ENCODE measurements at regions not wholly inside any gene's neighbourhood (a gene's known extent, or its start where the extent isn't known, plus 50 kb on each side); places are given as distances from the start of the nearest gene placed in this dataset.

DNA sequence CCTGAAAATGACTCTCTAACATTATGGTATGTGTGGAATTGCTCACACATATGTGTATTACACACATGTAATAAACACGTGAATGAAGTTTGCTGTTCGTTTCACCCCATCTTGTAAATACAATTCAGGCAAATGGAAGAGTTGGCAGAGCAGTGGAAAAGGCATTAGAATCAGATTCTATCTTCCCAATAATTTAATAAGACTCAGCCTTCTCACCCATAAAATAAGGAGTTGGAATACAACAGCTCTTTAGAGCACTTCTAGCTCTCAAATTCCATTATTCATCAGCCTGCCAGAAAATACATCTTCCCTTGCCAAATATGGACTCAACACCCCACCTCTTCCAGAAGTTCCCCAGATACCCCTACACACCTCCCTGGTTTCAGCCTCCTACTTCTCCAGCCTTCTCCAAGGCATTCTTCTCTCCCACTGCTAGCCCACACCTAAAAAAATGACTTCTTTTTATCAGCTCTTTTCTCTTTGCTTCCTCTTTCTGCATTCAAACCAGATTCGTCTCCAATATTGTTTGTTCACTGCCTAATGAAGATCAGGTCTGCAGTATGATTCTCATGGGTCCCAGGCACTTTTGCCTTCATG is 66.2 kb upstream of the DYRK2 start:
- FAIRE-seq, result no peak
- dilution Hi-C loops (cut with MboI; ENCODE audit: extremely low pct_ligation_motif_present, low sequenced_read_pairs), result no loop called here

DNA sequence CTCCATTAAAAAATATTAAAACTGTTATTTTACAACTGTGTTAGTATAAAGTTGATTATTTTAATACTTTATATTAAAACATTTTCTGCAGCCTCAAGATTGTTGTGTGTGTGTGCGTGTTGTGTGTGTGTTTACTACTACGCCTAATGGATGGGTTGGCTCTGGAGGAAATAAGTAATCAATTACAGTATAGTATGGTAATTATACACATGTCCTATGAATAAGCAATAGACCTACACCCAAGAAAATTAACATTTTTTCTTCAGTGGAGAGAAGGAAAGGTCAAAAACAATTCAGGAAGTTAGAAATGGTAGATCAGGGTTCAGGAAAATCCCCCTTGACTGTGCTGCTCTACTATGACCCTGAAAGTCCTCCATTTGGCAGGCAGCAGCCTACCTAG is 65.7 kb upstream of the DYRK2 start:
- Histone ChIP-seq H4K20me1 (replicated peaks; ENCODE audit: control insufficient read depth, extremely low read depth, insufficient read depth, low read length) (no peaks in the 10 kb centered on the region), H3K4me2 (ENCODE audit: insufficient read depth, low read length) (no peak overlapping the region), H3K4me3 (replicated peaks in 1 of 3; ENCODE audit: insufficient read depth in 1 of 3, low read depth in 1 of 3, low read length in 3 of 3) (no peak overlapping the region), H3K79me2 (ENCODE audit: control insufficient read depth, insufficient read depth, low read length) (no peaks in the 10 kb centered on the region), H3K36me3 (ENCODE audit: control insufficient read depth in 2 of 2, extremely low read depth in 1 of 2, insufficient read depth in 2 of 2, low read length in 2 of 2) (no peaks in the 10 kb centered on the region), H3K9me3 (replicated peaks; ENCODE audit: control insufficient read depth, insufficient read depth, low read length) (no peaks in the 10 kb centered on the region), H3K9ac (replicated peaks; ENCODE audit: extremely low read depth, insufficient read depth, low read length) (no peak overlapping the region), H2AFZ (ENCODE audit: low read depth, low read length) (no peak overlapping the region), H3K4me1 (ENCODE audit: control insufficient read depth, extremely low read depth, insufficient read depth, low read length) (no peaks in the 10 kb centered on the region), H3K27me3 (ENCODE audit: control insufficient read depth in 2 of 2, insufficient read depth in 2 of 2, low read length in 2 of 2) (no peaks in the 10 kb centered on the region), H3K9me1 (replicated peaks; ENCODE audit: control insufficient read depth, extremely low read depth, insufficient read depth, low read length) (no peaks in the 10 kb centered on the region), H3K27ac (ENCODE audit: insufficient read depth, low read depth, low read length) (no peak overlapping the region)
- FAIRE-seq (no peak), DNase-seq (ENCODE audit: low read depth, low spot score) (no peak)
- intact Hi-C loops (cut with micrococcal nuclease), result no loop called here
- ChIA-PET POLR2A (no interaction called here), CTCF (no interaction called here)
- TF ChIP-seq MYC (IDR thresholded peaks at IDR 0.05; ENCODE audit: low read depth, low read length) (no peak), EZH2 (IDR thresholded peaks at IDR 0.05; ENCODE audit: borderline replicate concordance, low read depth, low read length, severe bottlenecking) (no peak), POLR2A (IDR thresholded peaks at IDR 0.05; ENCODE audit: low read depth, low read length) (no peak), POLR2AphosphoS5 (IDR thresholded peaks at IDR 0.05; ENCODE audit: insufficient read depth, low read depth, low read length) (no peak), JUN (IDR thresholded peaks at IDR 0.05; ENCODE audit: borderline replicate concordance, insufficient read depth, insufficient read length, low read depth) (no peak)
- TF ChIP-seq, protein P1, sequence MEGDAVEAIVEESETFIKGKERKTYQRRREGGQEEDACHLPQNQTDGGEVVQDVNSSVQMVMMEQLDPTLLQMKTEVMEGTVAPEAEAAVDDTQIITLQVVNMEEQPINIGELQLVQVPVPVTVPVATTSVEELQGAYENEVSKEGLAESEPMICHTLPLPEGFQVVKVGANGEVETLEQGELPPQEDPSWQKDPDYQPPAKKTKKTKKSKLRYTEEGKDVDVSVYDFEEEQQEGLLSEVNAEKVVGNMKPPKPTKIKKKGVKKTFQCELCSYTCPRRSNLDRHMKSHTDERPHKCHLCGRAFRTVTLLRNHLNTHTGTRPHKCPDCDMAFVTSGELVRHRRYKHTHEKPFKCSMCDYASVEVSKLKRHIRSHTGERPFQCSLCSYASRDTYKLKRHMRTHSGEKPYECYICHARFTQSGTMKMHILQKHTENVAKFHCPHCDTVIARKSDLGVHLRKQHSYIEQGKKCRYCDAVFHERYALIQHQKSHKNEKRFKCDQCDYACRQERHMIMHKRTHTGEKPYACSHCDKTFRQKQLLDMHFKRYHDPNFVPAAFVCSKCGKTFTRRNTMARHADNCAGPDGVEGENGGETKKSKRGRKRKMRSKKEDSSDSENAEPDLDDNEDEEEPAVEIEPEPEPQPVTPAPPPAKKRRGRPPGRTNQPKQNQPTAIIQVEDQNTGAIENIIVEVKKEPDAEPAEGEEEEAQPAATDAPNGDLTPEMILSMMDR (IDR thresholded peaks at IDR 0.05; ENCODE audit: extremely low read depth in 1 of 2, insufficient read depth in 1 of 2, low read depth in 1 of 2, low read length in 2 of 2), result no peak
- no TSS peak for BruUV-seq (replicated peaks)
- dilution Hi-C loops (cut with MboI; ENCODE audit: extremely low pct_ligation_motif_present, low sequenced_read_pairs), result no loop called here

More for the DNA sequence above, 66.2 kb upstream of the DYRK2 start:
- Histone ChIP-seq H3K27ac (ENCODE audit: insufficient read depth, low read depth, low read length) (no peak overlapping the region), H3K4me2 (ENCODE audit: insufficient read depth, low read length) (no peak overlapping the region), H3K9ac (replicated peaks; ENCODE audit: extremely low read depth, insufficient read depth, low read length) (no peak overlapping the region), H4K20me1 (replicated peaks; ENCODE audit: control insufficient read depth, extremely low read depth, insufficient read depth, low read length) (no peaks in the 10 kb centered on the region), H3K79me2 (ENCODE audit: control insufficient read depth, insufficient read depth, low read length) (no peaks in the 10 kb centered on the region), H3K9me1 (replicated peaks; ENCODE audit: control insufficient read depth, extremely low read depth, insufficient read depth, low read length) (no peaks in the 10 kb centered on the region), H3K9me3 (replicated peaks; ENCODE audit: control insufficient read depth, insufficient read depth, low read length) (no peaks in the 10 kb centered on the region), H2AFZ (ENCODE audit: low read depth, low read length) (no peak overlapping the region), H3K4me3 (replicated peaks in 1 of 3; ENCODE audit: insufficient read depth in 1 of 3, low read depth in 1 of 3, low read length in 3 of 3) (no peak overlapping the region), H3K36me3 (ENCODE audit: control insufficient read depth in 2 of 2, extremely low read depth in 1 of 2, insufficient read depth in 2 of 2, low read length in 2 of 2) (no peaks in the 10 kb centered on the region), H3K4me1 (ENCODE audit: control insufficient read depth, extremely low read depth, insufficient read depth, low read length) (no peaks in the 10 kb centered on the region), H3K27me3 (ENCODE audit: control insufficient read depth in 2 of 2, insufficient read depth in 2 of 2, low read length in 2 of 2) (no peaks in the 10 kb centered on the region)
- ChIA-PET CTCF (no interaction called here), POLR2A (no interaction called here)
- intact Hi-C loops (cut with micrococcal nuclease), result no loop called here
- TF ChIP-seq POLR2AphosphoS5 (IDR thresholded peaks at IDR 0.05; ENCODE audit: insufficient read depth, low read depth, low read length) (no peak), MYC (IDR thresholded peaks at IDR 0.05; ENCODE audit: low read depth, low read length) (no peak), EZH2 (IDR thresholded peaks at IDR 0.05; ENCODE audit: borderline replicate concordance, low read depth, low read length, severe bottlenecking) (no peak), JUN (IDR thresholded peaks at IDR 0.05; ENCODE audit: borderline replicate concordance, insufficient read depth, insufficient read length, low read depth) (no peak), POLR2A (IDR thresholded peaks at IDR 0.05; ENCODE audit: low read depth, low read length) (no peak)
- TF ChIP-seq, protein P2, sequence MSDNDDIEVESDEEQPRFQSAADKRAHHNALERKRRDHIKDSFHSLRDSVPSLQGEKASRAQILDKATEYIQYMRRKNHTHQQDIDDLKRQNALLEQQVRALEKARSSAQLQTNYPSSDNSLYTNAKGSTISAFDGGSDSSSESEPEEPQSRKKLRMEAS (IDR thresholded peaks at IDR 0.05; ENCODE audit: insufficient read depth, insufficient read length), result no peak
- DNase-seq (ENCODE audit: low read depth, low spot score), result no peak
- no TSS peak for BruUV-seq (replicated peaks)
